Pancreas (tissue), 10 donors: ENCODE measurements at regions not wholly inside any gene's neighbourhood (a gene's known extent, or its start where the extent isn't known, plus 50 kb on each side); places are given as distances from the start of the nearest gene placed in this dataset.

Experiments
- ATAC-seq, 4 donors: fragments of 200-7000 bp; cut with Tn5 transposase; one replicate each; pipeline versions ENCODE4 v1.8.0 to v1.9.1; 2020; ENCODE audit warnings: mild to moderate bottlenecking in 4 of 4, moderate library complexity in 4 of 4
- DNase-seq, 6 donors: peaks; one replicate each; pipeline ENCODE4 v3.0.0-alpha.2; 2020
- FAIRE-seq: peaks from 2 replicates; lab custom pipeline; 2012; peaks lifted over from hg19 to GRCh38; lab: Jason Lieb, UNC
- H3K27ac ChIP-seq, 4 donors: fragments of 200-600 bp; sonication (generic); 1 replicate in 3 of 4; 2 replicates in 1 of 4; pipeline versions ENCODE4 v1.5.0 to v1.8.0; 2020
- H3K27me3 ChIP-seq, 4 donors: fragments of 200-600 bp; one replicate each; pipeline ENCODE4 v1.8.0; 2021
- H3K36me3 ChIP-seq, 3 donors: fragments of 200-600 bp; sonication (generic) in 1 of 3; one replicate each; pipeline versions ENCODE4 v1.5.0 to v1.8.0; 2020 to 2021
- H3K4me1 ChIP-seq, 3 donors: fragments of 200-600 bp; one replicate each; pipeline ENCODE4 v1.8.0; 2021
- H3K4me3 ChIP-seq, 4 donors: fragments of 200-600 bp; sonication (generic) in 2 of 4; one replicate each; pipeline versions ENCODE4 v1.5.0 to v1.8.0; 2020 to 2021
- H3K9me3 ChIP-seq, 4 donors: fragments of 200-600 bp; one replicate each; pipeline ENCODE4 v1.8.0; 2021
- CTCF ChIP-seq, 4 donors: fragments of 200-600 bp; sonication (generic) in 3 of 4; IDR thresholded peaks; one replicate each; pipeline versions ENCODE4 v1.5.0 to v1.8.0; 2021; ENCODE audit warnings: antibody characterized with exemption in 4 of 4
- WGBS, 2 donors: extraction: QIAGEN DNeasy Blood & Tissue Kit; methylation state at CpG; one replicate each; pipeline ENCODE4 v1.1.7; 2013; 5-methylcytosine and 5-hydroxymethylcytosine counted together
- intact Hi-C, 3 donors: fragments of 100-400 bp; cut with DNase I; formaldehyde crosslinking; loops; one replicate each; pipeline versions ENCODE4 v1.11.1 to v1.14.2; 2022
- donor health status: healthy with polysubstance abuse.
- donor health status: DM: no; HTN: no; CAD: no; lungs with moderate emphysema.
- donor health status: DM: no; HTN: no; CAD: no.
- donor health status: control.
- donor health status: control.
- donor health status: Bipolar disorder and iron deficiency.
- donor health status: DM: yes; HTN: yes; CAD: no.
- donor health status: DM: no; HTN: no; CAD: no.
- donor health status: DM: no; HTN: no; CAD: no.
- donor health status: DM: yes; HTN: yes; CAD: no.

GRCh38 chr15:62957130-62957529, 85.4 kb upstream of the TPM1 start:
- peaks cover 0 to 10% (median 4%) of the 10 kb centered on the region in 3 donors for H3K4me1 ChIP-seq
- 90 to 94% methylated on average over 6 of the region's 6 CpGs for WGBS, 2 donors
- no peak for TF ChIP-seq CTCF (IDR thresholded peaks at IDR 0.05)
- intact Hi-C loops: no loop called here
- no peak overlapping the region for H3K4me3 ChIP-seq
- DNase-seq: no peak
- H3K27ac ChIP-seq: no peak overlapping the region
- H3K27me3 ChIP-seq: no peaks in the 10 kb centered on the region
- no peaks in the 10 kb centered on the region for H3K9me3 ChIP-seq
- H3K36me3 ChIP-seq: no peaks in the 10 kb centered on the region
- no peak for ATAC-seq
- FAIRE-seq: no peak

GRCh38 chr15:62958528-62959363, 83.8 kb upstream of the TPM1 start:
- Histone ChIP-seq H3K4me1 (peaks cover 0 to 10% (median 4%) of the 10 kb centered on the region in 3 donors), H3K4me3 (no peak overlapping the region), H3K27me3 (no peaks in the 10 kb centered on the region), H3K27ac (no peak overlapping the region), H3K9me3 (no peaks in the 10 kb centered on the region), H3K36me3 (no peaks in the 10 kb centered on the region)
- ATAC-seq (peak; percentile 86 to 94 (median 92)), DNase-seq (peak in 3 of 6 donors; percentile 58 to 83 (median 64)), FAIRE-seq (no peak)
- 54 to 58% methylated on average over 7 of the region's 7 CpGs for WGBS, 2 donors
- TF ChIP-seq CTCF (IDR thresholded peaks at IDR 0.05): no peak
- intact Hi-C loops: no loop called here

- H3K4me3 ChIP-seq: no peak overlapping the region
- H3K36me3 ChIP-seq: no peaks in the 10 kb centered on the region
- intact Hi-C loops: no loop called here
- H3K4me1 ChIP-seq: peaks cover 0 to 10% (median 4%) of the 10 kb centered on the region in 3 donors
- ATAC-seq: no peak
- TF ChIP-seq CTCF (IDR thresholded peaks at IDR 0.05): no peak
- DNase-seq: no peak
- WGBS, 2 donors: 84 to 91% methylated on average over 9 of the region's 9 CpGs
- H3K9me3 ChIP-seq: no peaks in the 10 kb centered on the region
- no peak for FAIRE-seq
- no peaks in the 10 kb centered on the region for H3K27me3 ChIP-seq
- no peak overlapping the region for H3K27ac ChIP-seq
Measured at GRCh38 chr15:62961134-62961533, 81.4 kb upstream of the TPM1 start.

- intact Hi-C loops: no loop called here
- no peak for TF ChIP-seq CTCF (IDR thresholded peaks at IDR 0.05)
- Histone ChIP-seq H3K27me3 (no peaks in the 10 kb centered on the region), H3K36me3 (no peaks in the 10 kb centered on the region), H3K4me1 (peaks cover 0 to 10% (median 4%) of the 10 kb centered on the region in 3 donors), H3K4me3 (no peak overlapping the region), H3K9me3 (no peaks in the 10 kb centered on the region), H3K27ac (no peak overlapping the region)
- ATAC-seq (no peak), DNase-seq (no peak), FAIRE-seq (no peak)
- 84 to 90% methylated on average over 19 of the region's 19 CpGs for WGBS, 2 donors
Measured at GRCh38 chr15:62962101-62962995, 80.2 kb upstream of the TPM1 start.
